NCI-H2107 treated with DMSO at 0.1 percent for 48 hours (cell line): ENCODE measurements at regions not wholly inside any gene's neighbourhood (a gene's known extent, or its start where the extent isn't known, plus 50 kb on each side); places are given as distances from the start of the nearest gene placed in this dataset.

ENCODE experiments used
- DNase-seq: peaks from one replicate; lab custom pipeline; 2025; ENCODE audit not compliant: unreplicated experiment; lab: John Stamatoyannopoulos, UW

GRCh38 chr13:64074971-64075474, 2659.4 kb upstream of the PCDH20 start:
- no peak for DNase-seq

GRCh38 chr13:64073203-64073602, 2657.6 kb upstream of the PCDH20 start:
- no peak for DNase-seq

GRCh38 chr13:64071352-64071751, 2655.7 kb upstream of the PCDH20 start:
- no peak for DNase-seq

- DNase-seq, result no peak
Observed at GRCh38 chr13:64069892-64070291, 2654.2 kb upstream of the PCDH20 start.

GRCh38 chr13:64066711-64067110, 2651.1 kb upstream of the PCDH20 start:
- no peak for DNase-seq

GRCh38 chr13:64061649-64062048, 2646.0 kb upstream of the PCDH20 start:
- DNase-seq, result no peak

- no peak for DNase-seq
Observed at GRCh38 chr13:64057372-64058020, 2641.8 kb upstream of the PCDH20 start.

- no peak for DNase-seq
Observed at GRCh38 chr13:64054321-64054720, 2638.7 kb upstream of the PCDH20 start.

GRCh38 chr13:64052521-64052920, 2636.9 kb upstream of the PCDH20 start:
- DNase-seq, result no peak

- DNase-seq, result no peak
Observed at GRCh38 chr13:64051278-64051677, 2635.6 kb upstream of the PCDH20 start.

GRCh38 chr13:64041296-64041695, 2625.6 kb upstream of the PCDH20 start:
- DNase-seq, result no peak

GRCh38 chr13:64033921-64034320, 2618.3 kb upstream of the PCDH20 start:
- no peak for DNase-seq

GRCh38 chr13:64029343-64030093, 2613.9 kb upstream of the PCDH20 start:
- DNase-seq, result no peak

GRCh38 chr13:64028551-64028950, 2612.9 kb upstream of the PCDH20 start:
- no peak for DNase-seq

GRCh38 chr13:64020126-64020525, 2604.5 kb upstream of the PCDH20 start:
- no peak for DNase-seq

GRCh38 chr13:64007339-64007738, 2591.7 kb upstream of the PCDH20 start:
- DNase-seq, result no peak

- no peak for DNase-seq
Observed at GRCh38 chr13:64000321-64000720, 2584.7 kb upstream of the PCDH20 start.

- DNase-seq, result no peak
Observed at GRCh38 chr13:63999614-64000305, 2584.1 kb upstream of the PCDH20 start.

- DNase-seq, result no peak
Observed at GRCh38 chr13:63983366-63983765, 2567.7 kb upstream of the PCDH20 start.

- no peak for DNase-seq
Observed at GRCh38 chr13:63979951-63980350, 2564.3 kb upstream of the PCDH20 start.

GRCh38 chr13:63972328-63972727, 2556.7 kb upstream of the PCDH20 start:
- DNase-seq, result no peak

GRCh38 chr13:63954683-63955082, 2539.0 kb upstream of the PCDH20 start:
- DNase-seq, result no peak
